Muscle of back (tissue), 3 donors: ENCODE measurements at regions not wholly inside any gene's neighbourhood (a gene's known extent, or its start where the extent isn't known, plus 50 kb on each side); places are given as distances from the start of the nearest gene placed in this dataset.
A peak's percentile ranks its signal among the peaks of the same experiment; 100 is the strongest.

Experiments
- DNase-seq, 3 donors: peaks; one replicate each; pipeline versions ENCODE4 v3.0.0 to v3.0.0-alpha.2; 2013

- DNase-seq = no peak
These were observed 55.3 kb upstream of the PRDX6 start for GRCh38 chr1:173421789-173422188.

GRCh38 chr1:173422456-173422976 is 54.6 kb upstream of the PRDX6 start:
- peak in 1 of 3 donors; percentile 41 for DNase-seq

- peak in 1 of 3 donors; percentile 59 for DNase-seq
These were observed 53.8 kb upstream of the PRDX6 start for GRCh38 chr1:173423291-173423690.

- DNase-seq = no peak
These were observed 53.0 kb upstream of the PRDX6 start for GRCh38 chr1:173424143-173424542.

GRCh38 chr1:173424782-173425407 is 52.2 kb upstream of the PRDX6 start:
- DNase-seq = no peak

- DNase-seq = no peak
These were observed 51.1 kb upstream of the PRDX6 start for GRCh38 chr1:173426057-173426456.

- no peak for DNase-seq
These were observed 49.7 kb upstream of the PRDX6 start for GRCh38 chr1:173427146-173428054.
